Body of pancreas (tissue), 4 donors: ENCODE measurements at regions not wholly inside any gene's neighbourhood (a gene's known extent, or its start where the extent isn't known, plus 50 kb on each side); places are given as distances from the start of the nearest gene placed in this dataset.

Experiments used
- POLR2A ChIP-seq, 3 donors: fragments of 450-650 bp; IDR thresholded peaks; one replicate each; pipeline ENCODE4 v1.6.1; 2016; ENCODE audit warnings: antibody characterized with exemption in 3 of 3, mild to moderate bottlenecking in 2 of 3
- TF ChIP-seq, protein P1 (sequence below), 7 experiments: fragments of 450-650 bp in 4 of 7; fragments of 200-600 bp in 3 of 7; sonication (generic) in 3 of 7; IDR thresholded peaks; one replicate each; pipeline ENCODE4 v1.5.1; 2016 to 2019; ENCODE audit warnings: antibody characterized with exemption in 7 of 7

DNA sequence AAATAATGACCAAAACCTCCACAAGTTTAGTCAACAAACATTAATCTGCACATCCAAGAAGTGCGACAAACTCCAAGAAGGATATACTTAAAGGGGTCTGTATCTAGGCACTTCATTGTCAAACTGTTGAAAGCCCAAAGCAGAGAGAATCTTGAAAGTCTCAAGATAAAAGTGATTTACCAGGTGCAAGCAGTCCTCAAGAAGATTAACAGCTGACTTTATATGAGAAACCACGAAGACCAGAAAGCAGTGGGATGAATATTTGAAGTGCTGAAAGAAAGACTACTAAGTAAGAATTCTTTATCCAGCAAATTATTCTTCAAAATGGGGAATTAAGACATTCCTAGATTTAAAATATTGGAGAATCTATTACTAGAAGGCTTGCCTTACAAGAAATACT is 58.4 kb upstream of the BLCAP start:
- TF ChIP-seq, protein P1, sequence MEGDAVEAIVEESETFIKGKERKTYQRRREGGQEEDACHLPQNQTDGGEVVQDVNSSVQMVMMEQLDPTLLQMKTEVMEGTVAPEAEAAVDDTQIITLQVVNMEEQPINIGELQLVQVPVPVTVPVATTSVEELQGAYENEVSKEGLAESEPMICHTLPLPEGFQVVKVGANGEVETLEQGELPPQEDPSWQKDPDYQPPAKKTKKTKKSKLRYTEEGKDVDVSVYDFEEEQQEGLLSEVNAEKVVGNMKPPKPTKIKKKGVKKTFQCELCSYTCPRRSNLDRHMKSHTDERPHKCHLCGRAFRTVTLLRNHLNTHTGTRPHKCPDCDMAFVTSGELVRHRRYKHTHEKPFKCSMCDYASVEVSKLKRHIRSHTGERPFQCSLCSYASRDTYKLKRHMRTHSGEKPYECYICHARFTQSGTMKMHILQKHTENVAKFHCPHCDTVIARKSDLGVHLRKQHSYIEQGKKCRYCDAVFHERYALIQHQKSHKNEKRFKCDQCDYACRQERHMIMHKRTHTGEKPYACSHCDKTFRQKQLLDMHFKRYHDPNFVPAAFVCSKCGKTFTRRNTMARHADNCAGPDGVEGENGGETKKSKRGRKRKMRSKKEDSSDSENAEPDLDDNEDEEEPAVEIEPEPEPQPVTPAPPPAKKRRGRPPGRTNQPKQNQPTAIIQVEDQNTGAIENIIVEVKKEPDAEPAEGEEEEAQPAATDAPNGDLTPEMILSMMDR (IDR thresholded peaks at IDR 0.05), result no peak
- TF ChIP-seq POLR2A (IDR thresholded peaks at IDR 0.05), result no peak
